ENCODE measurements at regions not wholly inside any gene's neighbourhood (a gene's known extent, or its start where the extent isn't known, plus 50 kb on each side); places are given as distances from the start of the nearest gene placed in this dataset.

GRCh38 chr4:15314974-15315373 lies 112.9 kb upstream of the C1QTNF7 start:
- H3K27ac ChIP-seq: no peak overlapping the region
- TF ChIP-seq ZFX (IDR thresholded peaks at IDR 0.05; ENCODE audit: borderline replicate concordance): no peak
- TF ChIP-seq CTCF (IDR thresholded peaks at IDR 0.05): no peak

GRCh38 chr4:15317246-15317645 lies 110.6 kb upstream of the C1QTNF7 start:
- no peak for TF ChIP-seq CTCF (IDR thresholded peaks at IDR 0.05)
- no peak for TF ChIP-seq ZFX (IDR thresholded peaks at IDR 0.05; ENCODE audit: borderline replicate concordance)
- H3K27ac ChIP-seq: no peak overlapping the region

- TF ChIP-seq CTCF (IDR thresholded peaks at IDR 0.05) (no peak), ZFX (IDR thresholded peaks at IDR 0.05; ENCODE audit: borderline replicate concordance) (no peak)
- H3K27ac ChIP-seq: no peak overlapping the region
These were observed 109.0 kb upstream of the C1QTNF7 start for GRCh38 chr4:15318621-15319348.

- TF ChIP-seq ZFX (IDR thresholded peaks at IDR 0.05; ENCODE audit: borderline replicate concordance) (no peak), CTCF (IDR thresholded peaks at IDR 0.05) (no peak)
- H3K27ac ChIP-seq: no peak overlapping the region
These were observed 107.6 kb upstream of the C1QTNF7 start for GRCh38 chr4:15320121-15320678.

GRCh38 chr4:15322006-15322405 lies 105.8 kb upstream of the C1QTNF7 start:
- H3K27ac ChIP-seq: no peak overlapping the region
- TF ChIP-seq CTCF (IDR thresholded peaks at IDR 0.05) (no peak), ZFX (IDR thresholded peaks at IDR 0.05; ENCODE audit: borderline replicate concordance) (no peak)

GRCh38 chr4:15325987-15326386 lies 101.8 kb upstream of the C1QTNF7 start:
- H3K27ac ChIP-seq: no peak overlapping the region
- TF ChIP-seq ZFX (IDR thresholded peaks at IDR 0.05; ENCODE audit: borderline replicate concordance) (no peak), CTCF (IDR thresholded peaks at IDR 0.05) (no peak)

All from 22Rv1 (cell line).